CD4-positive, CD25-positive, alpha-beta regulatory T cell (primary cell): ENCODE measurements at regions not wholly inside any gene's neighbourhood (a gene's known extent, or its start where the extent isn't known, plus 50 kb on each side); places are given as distances from the start of the nearest gene placed in this dataset.

ENCODE experiments used
- ATAC-seq, 2 donors: fragments of 150-1000 bp; cut with Tn5 transposase; one replicate each; pipeline ENCODE4 v1.10.0; 2021; ENCODE audit warnings: low read depth in 2 of 2, moderate number of reproducible peaks in 2 of 2, moderate library complexity in 1 of 2
- DNase-seq, 3 donors: peaks; one replicate each; pipeline versions ENCODE4 v3.0.0 to v3.0.0-alpha.2; 2012 to 2022; ENCODE audit warnings: mixed read lengths in 1 of 3
- H3K27ac ChIP-seq: one replicate; pipeline ENCODE4 v1.7.0; 2013; ENCODE audit warnings: mild to moderate bottlenecking, low read length; ENCODE audit not compliant: insufficient read depth, poor library complexity, severe bottlenecking
- H3K27me3 ChIP-seq: one replicate; pipeline ENCODE4 v1.7.0; 2013; ENCODE audit warnings: low read length; ENCODE audit not compliant: control insufficient read depth, insufficient read depth
- H3K36me3 ChIP-seq: one replicate; pipeline ENCODE4 v1.7.0; 2013; ENCODE audit warnings: mild to moderate bottlenecking, low read length, moderate library complexity; ENCODE audit not compliant: control insufficient read depth, insufficient read depth
- H3K4me1 ChIP-seq: 2 replicates; pipeline ENCODE4 v1.7.0; 2013; ENCODE audit warnings: mild to moderate bottlenecking, low read length; ENCODE audit not compliant: insufficient read depth, control insufficient read depth, poor library complexity, severe bottlenecking
- H3K4me3 ChIP-seq: one replicate; pipeline ENCODE4 v1.7.0; 2013; ENCODE audit warnings: low read depth, mild to moderate bottlenecking, low read length, moderate library complexity
- H3K9me3 ChIP-seq, 2 experiments: 1 replicate in 1 of 2; 2 replicates in 1 of 2; pipeline ENCODE4 v1.7.0; 2013; ENCODE audit warnings: low read length in 2 of 2, mild to moderate bottlenecking in 1 of 2, moderate library complexity in 1 of 2; ENCODE audit not compliant: control insufficient read depth in 2 of 2
- H3K27ac Mint-ChIP-seq, 3 donors: one replicate each; pipeline ENCODE4 v1.8.0; 2020 to 2022; ENCODE audit warnings: mild to moderate bottlenecking in 3 of 3, mixed read lengths in 3 of 3, moderate library complexity in 2 of 3
- H3K27me3 Mint-ChIP-seq: one replicate; pipeline ENCODE4 v1.8.0; 2022; ENCODE audit warnings: mild to moderate bottlenecking, mixed read lengths
- H3K36me3 Mint-ChIP-seq: one replicate; pipeline ENCODE4 v1.8.0; 2020; ENCODE audit warnings: mixed read lengths
- H3K4me1 Mint-ChIP-seq, 4 donors: one replicate each; pipeline ENCODE4 v1.8.0; 2020 to 2022; ENCODE audit warnings: mixed read lengths in 4 of 4, mild to moderate bottlenecking in 1 of 4
- H3K4me3 Mint-ChIP-seq, 4 donors: one replicate each; pipeline ENCODE4 v1.8.0; 2020 to 2022; ENCODE audit warnings: mild to moderate bottlenecking in 4 of 4, mixed read lengths in 4 of 4, moderate library complexity in 3 of 4
- H3K9me3 Mint-ChIP-seq, 7 donors: one replicate each; pipeline ENCODE4 v1.8.0; 2020 to 2022; ENCODE audit warnings: mixed read lengths in 7 of 7, mild to moderate bottlenecking in 3 of 7, moderate library complexity in 2 of 7

DNA sequence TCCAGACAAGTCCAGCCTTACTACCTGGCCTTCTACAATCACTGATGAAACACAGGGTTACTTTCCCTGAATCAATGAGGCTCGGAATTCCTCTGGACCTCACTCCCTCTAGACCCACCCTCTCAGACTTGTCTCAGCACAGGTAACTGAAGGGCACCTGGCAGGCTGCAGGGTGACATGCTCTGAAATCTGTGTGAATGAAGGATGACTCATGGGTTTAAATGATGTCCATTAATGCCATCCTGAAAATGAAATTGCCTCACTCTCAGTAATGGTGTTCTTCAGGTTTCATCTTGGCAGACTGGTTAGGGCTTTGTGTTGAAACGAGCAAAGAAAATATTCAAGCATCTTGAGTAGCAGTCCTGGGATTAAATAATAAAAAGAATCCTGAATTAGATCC, 134.4 kb downstream of the MAF start:
- H3K4me3 Mint-ChIP-seq = no peak overlapping the region
- no peaks in the 10 kb centered on the region for H3K36me3 Mint-ChIP-seq
- no peaks in the 10 kb centered on the region for H3K9me3 ChIP-seq
- no peaks in the 10 kb centered on the region for H3K36me3 ChIP-seq
- DNase-seq = no peak
- no peaks in the 10 kb centered on the region for H3K4me1 Mint-ChIP-seq
- peaks cover 12% of the 10 kb centered on the region for H3K27me3 Mint-ChIP-seq
- peaks cover 0 to 3% (median 0%) of the 10 kb centered on the region in 7 donors for H3K9me3 Mint-ChIP-seq
- no peak overlapping the region for H3K27ac Mint-ChIP-seq
- H3K27me3 ChIP-seq = peaks cover 3% of the 10 kb centered on the region
- no peaks in the 10 kb centered on the region for H3K4me1 ChIP-seq
- no peak overlapping the region for H3K27ac ChIP-seq
- no peak for ATAC-seq
- H3K4me3 ChIP-seq = no peak overlapping the region

DNA sequence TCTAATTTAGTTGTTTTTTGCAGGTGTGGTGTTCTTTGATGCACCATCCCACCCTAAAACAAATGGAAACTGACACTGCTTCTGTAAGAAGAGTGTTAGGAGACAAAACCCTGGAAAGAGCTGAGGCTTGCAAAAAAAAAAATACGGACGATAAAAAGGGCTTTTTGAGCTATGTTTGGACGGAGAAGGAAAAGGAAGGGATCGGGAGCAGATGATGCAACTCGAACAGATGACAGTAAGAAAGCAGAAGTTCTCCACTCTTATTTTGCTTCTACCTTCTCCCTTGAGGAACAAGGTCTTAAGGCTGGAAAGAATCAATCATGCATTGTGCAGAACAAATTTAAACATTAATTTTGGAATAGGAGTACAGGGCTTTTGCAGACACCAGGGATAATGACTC, 136.7 kb downstream of the MAF start:
- Histone ChIP-seq H3K9me3 (no peaks in the 10 kb centered on the region), H3K36me3 (no peaks in the 10 kb centered on the region), H3K27me3 (peaks cover 3% of the 10 kb centered on the region), H3K4me1 (no peaks in the 10 kb centered on the region), H3K4me3 (no peak overlapping the region), H3K27ac (no peak overlapping the region)
- Mint-ChIP-seq H3K4me1 (no peaks in the 10 kb centered on the region), H3K4me3 (no peak overlapping the region), H3K27me3 (peaks cover 16% of the 10 kb centered on the region), H3K9me3 (peaks cover 0 to 3% (median 0%) of the 10 kb centered on the region in 7 donors), H3K27ac (no peak overlapping the region), H3K36me3 (no peaks in the 10 kb centered on the region)
- no peak for DNase-seq
- ATAC-seq = no peak

DNA sequence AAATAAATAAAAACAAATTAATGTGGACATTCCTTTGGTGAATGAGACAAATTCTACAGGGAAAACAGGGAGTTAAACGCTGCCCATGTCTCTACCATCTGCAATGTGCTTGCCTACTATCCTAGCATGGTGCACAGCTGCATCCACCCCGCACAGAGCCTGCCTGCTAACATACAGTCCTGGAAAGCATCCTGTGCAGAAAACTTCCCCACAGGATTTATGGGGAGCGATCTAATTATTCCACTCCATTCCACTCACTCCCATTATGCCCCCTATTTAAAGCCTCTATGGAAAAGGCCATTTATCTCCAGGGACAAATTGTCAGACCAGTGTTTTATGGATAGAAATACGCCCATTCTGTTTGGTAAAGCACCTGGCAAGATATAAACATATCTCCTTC, 144.5 kb downstream of the MAF start:
- DNase-seq (no peak), ATAC-seq (no peak)
- H3K4me3 ChIP-seq = no peak overlapping the region
- no peaks in the 10 kb centered on the region for H3K36me3 Mint-ChIP-seq
- no peaks in the 10 kb centered on the region for H3K4me1 ChIP-seq
- peaks cover 5% of the 10 kb centered on the region for H3K27me3 ChIP-seq
- H3K36me3 ChIP-seq = no peaks in the 10 kb centered on the region
- peaks cover 17% of the 10 kb centered on the region for H3K27me3 Mint-ChIP-seq
- H3K9me3 ChIP-seq = no peaks in the 10 kb centered on the region
- H3K27ac Mint-ChIP-seq = no peak overlapping the region
- H3K9me3 Mint-ChIP-seq = no peaks in the 10 kb centered on the region
- H3K4me1 Mint-ChIP-seq = peaks cover 0 to 4% (median 0%) of the 10 kb centered on the region in 4 donors
- no peak overlapping the region for H3K4me3 Mint-ChIP-seq
- H3K27ac ChIP-seq = no peak overlapping the region

DNA sequence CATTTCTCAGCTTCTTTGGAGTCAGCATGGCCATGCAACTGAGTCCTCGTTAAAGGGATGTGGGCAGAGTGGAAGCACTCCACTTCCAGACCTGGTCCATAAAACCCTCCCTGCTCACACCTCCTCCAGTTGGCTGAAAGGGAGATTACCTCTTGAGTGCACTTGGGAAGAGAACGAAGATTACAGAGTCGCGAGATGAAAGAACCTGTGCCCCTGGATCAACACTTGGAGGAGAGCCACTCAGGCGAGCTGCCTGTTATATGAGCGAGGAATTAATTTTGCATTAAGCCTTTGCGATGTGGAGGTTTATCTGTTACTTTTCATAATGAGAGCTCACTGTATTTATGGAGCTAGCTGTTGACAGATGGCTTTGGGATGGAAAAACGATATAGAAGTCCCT, 147.9 kb downstream of the MAF start:
- peaks cover 0 to 4% (median 0%) of the 10 kb centered on the region in 4 donors for H3K4me1 Mint-ChIP-seq
- no peak for ATAC-seq
- peaks cover 3% of the 10 kb centered on the region for H3K27me3 ChIP-seq
- H3K4me1 ChIP-seq = no peaks in the 10 kb centered on the region
- no peak overlapping the region for H3K4me3 Mint-ChIP-seq
- H3K27ac ChIP-seq = no peak overlapping the region
- no peaks in the 10 kb centered on the region for H3K9me3 ChIP-seq
- no peak overlapping the region for H3K4me3 ChIP-seq
- no peak for DNase-seq
- H3K36me3 Mint-ChIP-seq = no peaks in the 10 kb centered on the region
- H3K27me3 Mint-ChIP-seq = peaks cover 14% of the 10 kb centered on the region
- H3K36me3 ChIP-seq = no peaks in the 10 kb centered on the region
- H3K9me3 Mint-ChIP-seq = no peaks in the 10 kb centered on the region
- peak overlapping the region in 1 of 3 donors; percentile 32 for H3K27ac Mint-ChIP-seq

DNA sequence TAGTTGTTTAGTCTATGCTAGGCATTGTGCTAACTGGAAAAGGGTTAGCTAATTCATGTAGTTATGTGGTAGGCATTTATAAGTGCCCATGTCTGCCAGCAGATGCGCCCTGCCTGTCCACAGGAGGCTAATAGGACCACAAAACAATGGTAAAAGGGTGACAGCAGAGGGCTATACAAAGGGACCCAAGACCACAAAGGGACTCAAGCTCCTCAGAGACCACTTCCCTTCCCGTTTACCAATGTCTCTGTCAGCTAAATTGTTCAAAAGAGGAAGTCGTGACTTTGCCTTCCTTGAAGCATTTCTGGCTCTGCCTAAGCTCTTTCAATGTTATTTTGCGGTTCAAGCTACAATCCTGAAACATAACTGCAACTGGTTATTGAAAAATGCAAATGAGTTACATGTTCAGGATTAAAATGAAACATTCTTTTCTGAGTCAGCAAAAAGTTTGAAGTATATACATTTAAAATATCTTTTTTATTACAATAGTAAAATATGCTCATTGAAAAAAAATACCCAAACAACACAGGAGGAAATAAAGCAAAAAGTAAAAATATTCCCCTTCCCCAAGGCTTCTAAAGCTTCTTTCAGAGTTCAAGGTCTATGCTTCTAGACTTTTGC, 149.2 kb downstream of the MAF start:
- H3K4me3 ChIP-seq = no peak overlapping the region
- Mint-ChIP-seq H3K9me3 (no peaks in the 10 kb centered on the region), H3K4me1 (peaks cover 0 to 4% (median 0%) of the 10 kb centered on the region in 4 donors), H3K27me3 (peaks cover 10% of the 10 kb centered on the region), H3K36me3 (no peaks in the 10 kb centered on the region), H3K4me3 (no peak overlapping the region), H3K27ac (peak overlapping the region in 1 of 3 donors; percentile 5)
- no peaks in the 10 kb centered on the region for H3K4me1 ChIP-seq
- peak in 1 of 3 donors; percentile 23 for DNase-seq
- H3K27ac ChIP-seq = no peak overlapping the region
- H3K27me3 ChIP-seq = no peaks in the 10 kb centered on the region
- H3K36me3 ChIP-seq = no peaks in the 10 kb centered on the region
- no peak for ATAC-seq
- no peaks in the 10 kb centered on the region for H3K9me3 ChIP-seq

DNA sequence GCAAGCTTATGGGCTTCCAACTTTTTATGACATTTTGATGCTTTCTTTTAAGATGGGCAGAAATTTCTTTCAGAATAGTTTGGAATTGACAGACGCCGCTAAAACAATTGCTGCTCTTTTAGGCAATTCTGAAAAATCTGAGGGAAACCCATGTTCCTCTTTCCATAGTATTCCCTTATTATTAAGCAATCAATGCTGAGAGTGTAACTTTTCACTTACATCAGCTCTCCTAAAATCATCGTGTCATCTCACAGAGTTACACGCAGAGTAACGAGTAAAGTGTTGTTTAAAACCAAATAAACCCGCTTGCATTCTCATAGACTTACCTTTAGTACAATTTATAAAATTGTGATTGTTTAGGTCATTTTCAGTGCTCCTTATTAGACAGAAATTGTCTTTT, 150.6 kb downstream of the MAF start:
- DNase-seq = no peak

DNA sequence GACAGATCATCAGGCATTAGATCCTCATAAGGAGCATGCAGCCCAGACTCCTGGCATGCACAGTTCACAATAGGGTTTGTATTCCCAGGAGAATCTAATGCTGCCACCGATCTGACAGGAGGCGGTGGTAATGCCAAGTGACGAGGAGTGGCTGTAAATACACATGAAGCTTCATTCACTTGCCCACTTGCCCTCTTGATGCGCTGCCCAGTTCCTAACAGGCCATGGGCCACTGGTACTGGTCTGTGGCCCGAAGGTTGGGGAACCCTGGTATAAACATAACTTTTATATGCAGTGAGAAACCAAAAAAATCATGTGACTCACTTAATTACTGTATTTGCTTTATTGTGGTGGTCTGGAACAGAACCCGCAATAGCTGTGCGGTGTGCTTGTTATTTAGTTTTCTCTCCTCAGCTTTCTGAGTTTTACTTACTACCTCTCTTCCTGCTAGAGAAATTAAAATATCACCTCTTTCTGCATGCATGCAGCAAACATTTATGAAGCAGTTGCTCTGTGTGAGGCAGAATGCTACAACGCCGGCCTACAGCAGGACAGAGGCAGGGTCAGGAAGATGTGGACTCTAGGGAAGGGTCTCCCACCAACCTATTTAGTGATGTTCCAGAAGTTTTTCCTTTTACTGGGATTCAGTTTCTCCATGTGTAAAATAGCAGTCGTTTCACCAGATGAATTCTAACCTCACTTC, 151.3 kb downstream of the MAF start:
- Histone ChIP-seq H3K4me1 (no peaks in the 10 kb centered on the region), H3K27me3 (no peaks in the 10 kb centered on the region), H3K27ac (no peak overlapping the region), H3K9me3 (no peaks in the 10 kb centered on the region), H3K36me3 (no peaks in the 10 kb centered on the region), H3K4me3 (no peak overlapping the region)
- H3K9me3 Mint-ChIP-seq = no peaks in the 10 kb centered on the region
- DNase-seq (no peak), ATAC-seq (no peak)
- no peak overlapping the region for H3K27ac Mint-ChIP-seq
- peaks cover 10% of the 10 kb centered on the region for H3K27me3 Mint-ChIP-seq
- H3K4me1 Mint-ChIP-seq = peaks cover 0 to 4% (median 0%) of the 10 kb centered on the region in 4 donors
- no peaks in the 10 kb centered on the region for H3K36me3 Mint-ChIP-seq
- no peak overlapping the region for H3K4me3 Mint-ChIP-seq

More for the DNA sequence above, 150.6 kb downstream of the MAF start:
- Histone ChIP-seq H3K9me3 (no peaks in the 10 kb centered on the region), H3K36me3 (no peaks in the 10 kb centered on the region), H3K27ac (no peak overlapping the region), H3K27me3 (no peaks in the 10 kb centered on the region), H3K4me3 (no peak overlapping the region), H3K4me1 (no peaks in the 10 kb centered on the region)
- Mint-ChIP-seq H3K4me3 (no peak overlapping the region), H3K9me3 (no peaks in the 10 kb centered on the region), H3K27me3 (peaks cover 14% of the 10 kb centered on the region), H3K27ac (no peak overlapping the region), H3K36me3 (no peaks in the 10 kb centered on the region), H3K4me1 (peaks cover 0 to 4% (median 0%) of the 10 kb centered on the region in 4 donors)
- ATAC-seq = no peak

DNA sequence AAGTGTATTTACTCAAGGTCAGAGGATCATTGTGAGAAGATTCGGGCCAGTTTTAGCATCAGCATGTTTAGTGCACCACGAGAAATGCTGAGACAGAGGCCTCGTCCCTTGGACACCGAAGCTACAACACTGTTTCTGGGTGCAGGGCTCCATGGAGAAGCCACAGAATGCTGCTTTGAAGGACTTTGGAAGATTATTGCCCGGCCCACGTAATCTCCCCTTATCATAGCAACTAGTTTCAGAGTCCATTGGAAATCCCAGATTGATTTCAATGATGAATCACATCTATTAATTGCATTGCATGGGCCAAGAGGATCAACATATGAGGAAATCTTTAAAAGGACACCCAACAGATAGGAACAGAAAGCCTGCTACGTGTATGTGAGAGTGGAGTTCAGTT, 156.0 kb downstream of the MAF start:
- no peak overlapping the region for H3K4me3 Mint-ChIP-seq
- no peaks in the 10 kb centered on the region for H3K4me1 Mint-ChIP-seq
- Histone ChIP-seq H3K4me1 (no peaks in the 10 kb centered on the region), H3K9me3 (no peaks in the 10 kb centered on the region), H3K27ac (no peak overlapping the region), H3K36me3 (no peaks in the 10 kb centered on the region), H3K27me3 (no peaks in the 10 kb centered on the region), H3K4me3 (no peak overlapping the region)
- H3K27me3 Mint-ChIP-seq = peaks cover 7% of the 10 kb centered on the region
- no peaks in the 10 kb centered on the region for H3K9me3 Mint-ChIP-seq
- DNase-seq (no peak), ATAC-seq (no peak)
- H3K36me3 Mint-ChIP-seq = no peaks in the 10 kb centered on the region
- no peak overlapping the region for H3K27ac Mint-ChIP-seq
